ENCODE measurements at regions not wholly inside any gene's neighbourhood (a gene's known extent, or its start where the extent isn't known, plus 50 kb on each side); places are given as distances from the start of the nearest gene placed in this dataset.

DNA sequence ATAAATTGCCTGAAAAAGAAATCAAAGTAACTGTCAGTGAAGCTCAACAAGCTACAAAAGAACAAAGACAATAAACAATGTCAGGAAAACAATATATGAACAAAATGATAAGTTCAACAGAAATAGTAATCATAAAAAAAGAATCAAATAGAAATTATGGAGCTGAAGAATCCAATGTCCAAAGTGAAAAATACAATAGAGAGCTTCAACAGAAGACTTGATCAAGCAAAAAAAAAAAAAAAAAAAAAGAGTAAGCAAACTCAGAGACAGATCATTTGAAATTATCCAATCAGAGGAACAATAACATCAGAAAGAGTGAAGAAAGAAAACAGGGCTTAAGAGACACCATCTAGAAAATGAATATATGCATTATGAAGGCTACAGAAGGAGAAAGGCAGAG is 251.4 kb upstream of the SAMSN1 start:
- DNase-seq (ENCODE audit: low read depth, low spot score): no peak
- peaks cover 5% of the 10 kb centered on the region for H3K36me3 Mint-ChIP-seq (ENCODE audit: low read depth)
- no peak overlapping the region for H3K4me3 Mint-ChIP-seq
- H3K27ac Mint-ChIP-seq (ENCODE audit: unreplicated experiment): no peak overlapping the region
- peaks cover 12% of the 10 kb centered on the region for H3K9me3 Mint-ChIP-seq
- no peaks in the 10 kb centered on the region for H3K27me3 Mint-ChIP-seq (ENCODE audit: low read depth)
- TF ChIP-seq, protein P1, sequence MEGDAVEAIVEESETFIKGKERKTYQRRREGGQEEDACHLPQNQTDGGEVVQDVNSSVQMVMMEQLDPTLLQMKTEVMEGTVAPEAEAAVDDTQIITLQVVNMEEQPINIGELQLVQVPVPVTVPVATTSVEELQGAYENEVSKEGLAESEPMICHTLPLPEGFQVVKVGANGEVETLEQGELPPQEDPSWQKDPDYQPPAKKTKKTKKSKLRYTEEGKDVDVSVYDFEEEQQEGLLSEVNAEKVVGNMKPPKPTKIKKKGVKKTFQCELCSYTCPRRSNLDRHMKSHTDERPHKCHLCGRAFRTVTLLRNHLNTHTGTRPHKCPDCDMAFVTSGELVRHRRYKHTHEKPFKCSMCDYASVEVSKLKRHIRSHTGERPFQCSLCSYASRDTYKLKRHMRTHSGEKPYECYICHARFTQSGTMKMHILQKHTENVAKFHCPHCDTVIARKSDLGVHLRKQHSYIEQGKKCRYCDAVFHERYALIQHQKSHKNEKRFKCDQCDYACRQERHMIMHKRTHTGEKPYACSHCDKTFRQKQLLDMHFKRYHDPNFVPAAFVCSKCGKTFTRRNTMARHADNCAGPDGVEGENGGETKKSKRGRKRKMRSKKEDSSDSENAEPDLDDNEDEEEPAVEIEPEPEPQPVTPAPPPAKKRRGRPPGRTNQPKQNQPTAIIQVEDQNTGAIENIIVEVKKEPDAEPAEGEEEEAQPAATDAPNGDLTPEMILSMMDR (conservative IDR thresholded peaks at IDR 0.05): no peak
- H3K4me1 Mint-ChIP-seq: no peaks in the 10 kb centered on the region

- H3K9me3 Mint-ChIP-seq: peaks cover 7% of the 10 kb centered on the region
- H3K27me3 Mint-ChIP-seq (ENCODE audit: low read depth): no peaks in the 10 kb centered on the region
- no peak overlapping the region for H3K27ac Mint-ChIP-seq (ENCODE audit: unreplicated experiment)
- H3K4me3 Mint-ChIP-seq: no peak overlapping the region
- TF ChIP-seq, protein P1 (conservative IDR thresholded peaks at IDR 0.05): no peak
- H3K36me3 Mint-ChIP-seq (ENCODE audit: low read depth): no peaks in the 10 kb centered on the region
- H3K4me1 Mint-ChIP-seq: no peaks in the 10 kb centered on the region
- no peak for DNase-seq (ENCODE audit: low read depth, low spot score)
Measured at GRCh38 chr21:14787312-14787711, 241.2 kb upstream of the SAMSN1 start.

- no peak overlapping the region for H3K4me3 Mint-ChIP-seq
- H3K27me3 Mint-ChIP-seq (ENCODE audit: low read depth): no peaks in the 10 kb centered on the region
- peaks cover 11% of the 10 kb centered on the region for H3K9me3 Mint-ChIP-seq
- TF ChIP-seq, protein P1 (conservative IDR thresholded peaks at IDR 0.05): no peak
- peaks cover 2% of the 10 kb centered on the region for H3K36me3 Mint-ChIP-seq (ENCODE audit: low read depth)
- DNase-seq (ENCODE audit: low read depth, low spot score): no peak
- no peaks in the 10 kb centered on the region for H3K4me1 Mint-ChIP-seq
- no peak overlapping the region for H3K27ac Mint-ChIP-seq (ENCODE audit: unreplicated experiment)
Measured at GRCh38 chr21:14785679-14786078, 239.6 kb upstream of the SAMSN1 start.

- H3K4me3 Mint-ChIP-seq: no peak overlapping the region
- no peaks in the 10 kb centered on the region for H3K4me1 Mint-ChIP-seq
- TF ChIP-seq, protein P1 (conservative IDR thresholded peaks at IDR 0.05): peak; percentile 63
- DNase-seq (ENCODE audit: low read depth, low spot score): peak; percentile 3
- no peaks in the 10 kb centered on the region for H3K27me3 Mint-ChIP-seq (ENCODE audit: low read depth)
- H3K36me3 Mint-ChIP-seq (ENCODE audit: low read depth): no peaks in the 10 kb centered on the region
- peaks cover 2% of the 10 kb centered on the region for H3K9me3 Mint-ChIP-seq
- H3K27ac Mint-ChIP-seq (ENCODE audit: unreplicated experiment): no peak overlapping the region
Measured at GRCh38 chr21:14773777-14774345, 227.7 kb upstream of the SAMSN1 start.

- TF ChIP-seq, protein P1 (conservative IDR thresholded peaks at IDR 0.05): no peak
- H3K4me3 Mint-ChIP-seq: no peak overlapping the region
- H3K36me3 Mint-ChIP-seq (ENCODE audit: low read depth): no peaks in the 10 kb centered on the region
- no peaks in the 10 kb centered on the region for H3K27me3 Mint-ChIP-seq (ENCODE audit: low read depth)
- no peak for DNase-seq (ENCODE audit: low read depth, low spot score)
- H3K27ac Mint-ChIP-seq (ENCODE audit: unreplicated experiment): no peak overlapping the region
- no peaks in the 10 kb centered on the region for H3K9me3 Mint-ChIP-seq
- H3K4me1 Mint-ChIP-seq: no peaks in the 10 kb centered on the region
Measured at GRCh38 chr21:14771593-14771992, 225.5 kb upstream of the SAMSN1 start.
